Colonic mucosa (tissue), 4 donors: ENCODE measurements at regions not wholly inside any gene's neighbourhood (a gene's known extent, or its start where the extent isn't known, plus 50 kb on each side); places are given as distances from the start of the nearest gene placed in this dataset.

Experiments
- DNase-seq: peaks from one replicate; pipeline ENCODE4 v3.0.0-alpha.2; 2020
- H3K27ac ChIP-seq: fragments of 200-600 bp; one replicate; pipeline ENCODE4 v1.8.0; 2021
- H3K27me3 ChIP-seq: fragments of 200-600 bp; one replicate; pipeline ENCODE4 v1.8.0; 2021
- H3K36me3 ChIP-seq: fragments of 200-600 bp; one replicate; pipeline ENCODE4 v1.8.0; 2021
- H3K4me1 ChIP-seq: fragments of 200-600 bp; one replicate; pipeline ENCODE4 v1.8.0; 2021; ENCODE audit warnings: mild to moderate bottlenecking
- H3K4me3 ChIP-seq: fragments of 200-600 bp; one replicate; pipeline ENCODE4 v1.8.0; 2021
- H3K9ac ChIP-seq, 2 donors: one replicate each; pipeline ENCODE4 v1.7.0; 2013; ENCODE audit warnings: control low read depth in 2 of 2, low read depth in 2 of 2, low read length in 2 of 2
- H3K9me3 ChIP-seq: fragments of 200-600 bp; one replicate; pipeline ENCODE4 v1.8.0; 2021
- CTCF ChIP-seq: fragments of 200-600 bp; IDR thresholded peaks from one replicate; pipeline ENCODE4 v1.8.0; 2022; ENCODE audit warnings: antibody characterized with exemption, mild to moderate bottlenecking
- intact Hi-C: fragments of 100-400 bp; cut with DNase I; formaldehyde crosslinking; loops from one replicate; pipeline ENCODE4 v1.14.1; 2022
- donor health status: healthy.
- donor health status: DM: no; HTN: no; CAD: no.
- donor health status: DM: no; HTN: no; CAD: no.

- Histone ChIP-seq H3K27me3 (no peaks in the 10 kb centered on the region), H3K4me3 (no peak overlapping the region), H3K27ac (no peak overlapping the region), H3K36me3 (no peaks in the 10 kb centered on the region), H3K9me3 (no peaks in the 10 kb centered on the region), H3K9ac (no peak overlapping the region), H3K4me1 (peaks cover 4% of the 10 kb centered on the region)
- no peak for TF ChIP-seq CTCF
- intact Hi-C loops, result no loop called here
- no peak for DNase-seq
Observed at GRCh38 chr2:129067070-129067469, 748.4 kb upstream of the HS6ST1 start.

DNA sequence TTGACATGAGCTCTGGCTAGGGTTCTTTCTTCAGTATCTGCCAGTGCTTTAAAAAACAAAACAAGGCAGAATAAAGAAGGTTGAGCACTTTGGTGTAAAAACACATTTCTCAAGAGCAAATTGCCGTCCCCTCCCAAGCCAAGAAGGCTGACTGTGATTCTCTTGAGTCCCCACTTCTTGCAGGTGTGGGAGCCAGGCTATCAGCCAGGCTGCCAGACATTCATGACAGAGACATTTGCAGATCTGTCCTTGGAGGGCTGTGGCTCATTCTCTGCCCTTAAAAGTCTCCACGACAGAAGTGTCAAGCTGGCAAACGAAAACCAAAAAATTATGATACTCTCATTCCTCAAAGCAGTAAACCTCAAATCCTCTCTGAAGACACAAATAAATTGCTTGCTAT is 749.3 kb upstream of the HS6ST1 start:
- H3K4me1 ChIP-seq, result peaks cover 4% of the 10 kb centered on the region
- H3K9ac ChIP-seq, result no peak overlapping the region
- TF ChIP-seq CTCF, result no peak
- no peaks in the 10 kb centered on the region for H3K27me3 ChIP-seq
- no peaks in the 10 kb centered on the region for H3K9me3 ChIP-seq
- no peak overlapping the region for H3K27ac ChIP-seq
- DNase-seq, result no peak
- H3K4me3 ChIP-seq, result no peak overlapping the region
- intact Hi-C loops, result no loop called here
- no peaks in the 10 kb centered on the region for H3K36me3 ChIP-seq

DNA sequence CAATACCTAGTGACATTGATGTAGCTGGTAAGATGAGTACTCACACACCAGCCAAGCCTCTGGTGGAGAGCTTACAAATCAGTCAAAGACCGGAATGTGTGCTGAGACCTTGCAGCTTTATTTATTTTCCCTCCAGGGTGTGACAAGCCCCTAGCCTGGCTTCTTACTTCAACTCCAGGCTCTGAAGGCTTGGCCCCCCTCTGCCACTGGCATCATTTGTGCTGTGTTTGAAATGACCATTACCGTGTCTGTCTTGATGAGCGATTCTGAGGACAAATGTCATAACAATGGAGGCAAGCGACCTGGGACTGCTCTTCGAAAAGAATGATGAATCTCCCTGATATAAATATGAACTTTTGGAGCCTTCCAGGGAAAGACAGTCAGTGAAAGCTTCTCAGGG is 749.9 kb upstream of the HS6ST1 start:
- Histone ChIP-seq H3K9ac (no peak overlapping the region), H3K9me3 (no peaks in the 10 kb centered on the region), H3K36me3 (no peaks in the 10 kb centered on the region), H3K4me1 (peaks cover 4% of the 10 kb centered on the region), H3K27me3 (no peaks in the 10 kb centered on the region), H3K27ac (no peak overlapping the region), H3K4me3 (no peak overlapping the region)
- DNase-seq, result no peak
- intact Hi-C loops, result no loop called here
- no peak for TF ChIP-seq CTCF

GRCh38 chr2:129069875-129070594 is 751.4 kb upstream of the HS6ST1 start:
- no peak for TF ChIP-seq CTCF
- no peaks in the 10 kb centered on the region for H3K9me3 ChIP-seq
- DNase-seq, result peak; percentile 79
- H3K36me3 ChIP-seq, result no peaks in the 10 kb centered on the region
- H3K27ac ChIP-seq, result peak overlapping the region; percentile 39
- no peak overlapping the region for H3K4me3 ChIP-seq
- no peaks in the 10 kb centered on the region for H3K27me3 ChIP-seq
- peak overlapping the region in 1 of 2 donors; percentile 30 for H3K9ac ChIP-seq
- peaks cover 4% of the 10 kb centered on the region for H3K4me1 ChIP-seq
- intact Hi-C loops, result no loop called here

- H3K27ac ChIP-seq, result peak overlapping the region; percentile 34
- no peak overlapping the region for H3K4me3 ChIP-seq
- no peak overlapping the region for H3K9ac ChIP-seq
- no peaks in the 10 kb centered on the region for H3K36me3 ChIP-seq
- no peaks in the 10 kb centered on the region for H3K27me3 ChIP-seq
- TF ChIP-seq CTCF, result no peak
- no peak for DNase-seq
- intact Hi-C loops, result no loop called here
- peaks cover 4% of the 10 kb centered on the region for H3K4me1 ChIP-seq
- H3K9me3 ChIP-seq, result no peaks in the 10 kb centered on the region
Observed at GRCh38 chr2:129070663-129071062, 752.0 kb upstream of the HS6ST1 start.
